Activated naive CD4-positive, alpha-beta T cell treated with anti-CD3 and anti-CD28 coated beads for 36 hours (primary cell): ENCODE measurements at regions not wholly inside any gene's neighbourhood (a gene's known extent, or its start where the extent isn't known, plus 50 kb on each side); places are given as distances from the start of the nearest gene placed in this dataset.
"Not testable (repeated sequence)": the region's sequence is repeated elsewhere in the genome, so short reads cannot be mapped to it uniquely, and the experiment has no call there.

Source experiments
- CTCF ChIA-PET: fragments of 350-600 bp; sonication (Branson Sonifier 250); formaldehyde crosslinking; loops from one replicate; lab custom pipeline; 2021; ENCODE audit warnings: antibody characterized with exemption; lab: Charles Lee
- DNase-seq: peaks from one replicate; pipeline ENCODE4 v3.0.0-alpha.2; 2020
- H3K27ac Mint-ChIP-seq: one replicate; pipeline ENCODE4 v1.8.0; 2021; ENCODE audit warnings: mild to moderate bottlenecking, mixed read lengths
- H3K27me3 Mint-ChIP-seq: one replicate; pipeline ENCODE4 v1.8.0; 2021; ENCODE audit warnings: low read depth, mixed read lengths
- H3K36me3 Mint-ChIP-seq: one replicate; pipeline ENCODE4 v1.8.0; 2021; ENCODE audit warnings: low read depth, mixed read lengths
- H3K4me1 Mint-ChIP-seq: one replicate; pipeline ENCODE4 v1.8.0; 2021; ENCODE audit warnings: low read depth, mixed read lengths
- H3K4me3 Mint-ChIP-seq: one replicate; pipeline ENCODE4 v1.8.0; 2021; ENCODE audit warnings: mild to moderate bottlenecking, moderate library complexity, mixed read lengths
- H3K9me3 Mint-ChIP-seq: one replicate; pipeline ENCODE4 v1.8.0; 2021; ENCODE audit warnings: mixed read lengths
- intact Hi-C: fragments of 100-400 bp; cut with micrococcal nuclease; formaldehyde crosslinking; loops from one replicate; pipeline ENCODE4 v1.15.1; 2023

DNA sequence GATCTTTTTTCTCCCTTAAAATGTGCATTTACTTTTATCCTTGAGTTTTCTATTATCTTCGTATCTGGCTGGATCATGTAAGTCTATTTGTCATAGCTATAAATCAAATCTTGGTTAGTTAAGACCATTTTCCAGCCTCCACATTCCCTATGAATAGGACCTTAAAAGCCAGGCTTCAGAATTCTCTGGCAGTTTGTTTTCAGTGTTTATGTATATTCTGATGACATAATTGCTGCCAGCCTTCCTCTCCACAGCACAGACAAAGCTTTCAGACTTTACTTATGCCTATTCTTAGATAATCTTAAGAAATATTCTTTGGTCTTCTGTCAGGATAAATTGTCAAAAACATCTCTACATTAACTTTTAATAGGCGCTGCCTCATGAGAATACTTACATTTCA is 870.8 kb upstream of the SPRY2 start:
- H3K27ac Mint-ChIP-seq = no peak overlapping the region

GRCh38 chr13:81207636-81208035 is 866.7 kb upstream of the SPRY2 start:
- CTCF ChIA-PET = no interaction called here
- Mint-ChIP-seq H3K27ac (no peak overlapping the region), H3K4me1 (no peaks in the 10 kb centered on the region), H3K36me3 (no peaks in the 10 kb centered on the region), H3K4me3 (no peak overlapping the region), H3K9me3 (peaks cover 3% of the 10 kb centered on the region), H3K27me3 (no peaks in the 10 kb centered on the region)
- intact Hi-C loops = no loop called here
- DNase-seq = no peak

More for the DNA sequence above, 870.8 kb upstream of the SPRY2 start:
- intact Hi-C loops = no loop called here
- H3K4me3 Mint-ChIP-seq = no peak overlapping the region
- H3K27me3 Mint-ChIP-seq = no peaks in the 10 kb centered on the region
- H3K4me1 Mint-ChIP-seq = no peaks in the 10 kb centered on the region
- CTCF ChIA-PET = no interaction called here
- H3K36me3 Mint-ChIP-seq = no peaks in the 10 kb centered on the region
- no peaks in the 10 kb centered on the region for H3K9me3 Mint-ChIP-seq
- no peak for DNase-seq

DNA sequence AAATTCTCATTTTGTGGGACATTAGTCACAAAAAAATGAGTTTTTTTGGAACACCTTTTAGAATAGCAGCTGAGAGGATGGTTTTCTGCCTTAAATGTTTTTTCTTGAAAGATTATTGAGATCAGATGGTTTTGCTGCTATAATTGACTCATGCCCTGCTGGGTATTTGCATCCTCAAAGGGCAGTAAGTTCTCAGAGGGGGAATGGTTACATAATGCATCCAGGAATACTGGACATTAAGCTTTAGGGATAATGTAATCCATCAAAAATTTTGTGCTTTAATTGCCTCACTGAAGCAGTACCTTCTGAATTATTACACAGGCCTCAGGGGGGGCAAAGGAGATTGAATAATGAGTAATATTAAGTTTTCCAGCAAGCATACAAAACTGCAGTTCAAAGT is 866.3 kb upstream of the SPRY2 start:
- peaks cover 3% of the 10 kb centered on the region for H3K9me3 Mint-ChIP-seq
- no peaks in the 10 kb centered on the region for H3K27me3 Mint-ChIP-seq
- CTCF ChIA-PET = no interaction called here
- no peak overlapping the region for H3K4me3 Mint-ChIP-seq
- DNase-seq = no peak
- no peaks in the 10 kb centered on the region for H3K4me1 Mint-ChIP-seq
- H3K36me3 Mint-ChIP-seq = no peaks in the 10 kb centered on the region
- intact Hi-C loops = no loop called here
- H3K27ac Mint-ChIP-seq = no peak overlapping the region

GRCh38 chr13:81203783-81204182 is 862.9 kb upstream of the SPRY2 start:
- CTCF ChIA-PET = no interaction called here
- Mint-ChIP-seq H3K4me1 (no peaks in the 10 kb centered on the region), H3K4me3 (no peak overlapping the region), H3K27ac (no peak overlapping the region), H3K9me3 (peaks cover 8% of the 10 kb centered on the region), H3K27me3 (no peaks in the 10 kb centered on the region), H3K36me3 (no peaks in the 10 kb centered on the region)
- no peak for DNase-seq
- intact Hi-C loops = no loop called here

DNA sequence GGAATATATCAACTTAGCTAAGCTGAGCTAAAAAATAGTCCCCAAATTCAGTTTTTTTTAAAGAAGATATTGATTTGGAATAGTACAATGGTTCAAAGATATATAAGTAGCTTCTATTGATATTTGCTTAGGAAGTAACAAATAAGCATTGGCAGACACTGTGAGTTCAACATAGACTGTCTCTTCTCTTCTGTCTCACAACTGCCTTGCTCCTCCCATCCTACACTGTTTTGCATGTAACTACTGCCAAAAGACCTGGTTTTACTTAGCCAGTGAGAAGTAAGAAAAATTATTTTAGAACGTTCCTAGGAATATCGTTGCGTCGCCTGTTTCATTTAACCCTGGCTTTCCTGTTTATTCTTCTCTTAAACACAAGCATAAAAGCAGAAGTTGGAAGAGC is 859.0 kb upstream of the SPRY2 start:
- CTCF ChIA-PET = interaction anchor here (0.6 kb wide), 1 partner anchor 29 kb away, joined by 3 read pairs; no protein-coding TSS in a partner anchor

DNA sequence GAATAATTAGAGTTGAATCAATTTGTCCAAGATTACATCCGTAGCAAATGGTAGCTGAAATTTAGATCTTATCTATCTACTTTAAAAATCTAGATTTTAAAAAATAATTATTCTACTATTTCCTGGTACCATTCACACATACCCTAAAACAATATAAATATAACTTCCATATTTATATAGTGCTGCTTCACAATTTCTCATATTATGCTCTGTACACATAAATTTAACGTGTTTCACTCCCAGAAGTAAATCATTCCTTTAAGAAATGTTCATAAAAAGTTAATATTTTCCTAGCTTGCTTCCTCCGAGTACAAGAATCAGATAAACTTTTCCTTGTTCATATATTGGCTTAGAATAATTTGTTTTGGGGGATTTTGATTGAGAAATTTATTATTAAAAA is 857.0 kb upstream of the SPRY2 start:
- no peaks in the 10 kb centered on the region for H3K27me3 Mint-ChIP-seq
- H3K4me3 Mint-ChIP-seq = no peak overlapping the region
- H3K27ac Mint-ChIP-seq = no peak overlapping the region
- no peak for DNase-seq
- H3K9me3 Mint-ChIP-seq = peaks cover 18% of the 10 kb centered on the region
- CTCF ChIA-PET = no interaction called here
- no peaks in the 10 kb centered on the region for H3K4me1 Mint-ChIP-seq
- intact Hi-C loops = no loop called here
- no peaks in the 10 kb centered on the region for H3K36me3 Mint-ChIP-seq

More for the DNA sequence above, 859.0 kb upstream of the SPRY2 start:
- Mint-ChIP-seq H3K4me3 (no peak overlapping the region), H3K4me1 (no peaks in the 10 kb centered on the region), H3K9me3 (peaks cover 13% of the 10 kb centered on the region), H3K36me3 (no peaks in the 10 kb centered on the region), H3K27ac (no peak overlapping the region), H3K27me3 (no peaks in the 10 kb centered on the region)
- DNase-seq = no peak
- intact Hi-C loops = no loop called here

DNA sequence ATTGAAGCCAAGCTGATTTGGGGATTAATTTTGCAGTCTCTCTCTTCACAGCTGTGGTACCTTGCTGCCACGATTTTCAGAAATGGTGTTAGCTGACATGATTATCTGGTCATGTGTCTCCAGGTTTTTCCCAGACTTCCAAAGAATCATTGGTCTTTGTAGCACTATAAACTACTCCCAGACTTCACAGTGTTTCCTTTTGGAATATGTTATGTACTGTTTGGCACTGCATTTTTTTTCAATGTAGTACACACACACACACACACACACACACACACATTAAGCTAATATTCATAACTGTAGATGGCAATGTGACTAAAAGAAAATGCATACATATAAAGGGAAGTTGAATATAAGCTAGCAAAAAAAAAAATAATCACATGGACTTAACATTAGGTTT is 856.6 kb upstream of the SPRY2 start:
- Mint-ChIP-seq H3K27ac (no peak overlapping the region), H3K36me3 (no peaks in the 10 kb centered on the region), H3K27me3 (no peaks in the 10 kb centered on the region), H3K4me1 (no peaks in the 10 kb centered on the region), H3K9me3 (peaks cover 18% of the 10 kb centered on the region), H3K4me3 (no peak overlapping the region)
- no peak for DNase-seq
- intact Hi-C loops = no loop called here
- CTCF ChIA-PET = no interaction called here

GRCh38 chr13:81194362-81194761 is 853.4 kb upstream of the SPRY2 start:
- DNase-seq = no peak
- CTCF ChIA-PET = no interaction called here
- Mint-ChIP-seq H3K27ac (no peak overlapping the region), H3K9me3 (peaks cover 14% of the 10 kb centered on the region), H3K36me3 (no peaks in the 10 kb centered on the region), H3K27me3 (no peaks in the 10 kb centered on the region), H3K4me1 (no peaks in the 10 kb centered on the region), H3K4me3 (no peak overlapping the region)
- intact Hi-C loops = no loop called here

- H3K4me3 Mint-ChIP-seq = no peak overlapping the region
- intact Hi-C loops = no loop called here
- DNase-seq = no peak
- no peak overlapping the region for H3K27ac Mint-ChIP-seq
- H3K4me1 Mint-ChIP-seq = no peaks in the 10 kb centered on the region
- CTCF ChIA-PET = no interaction called here
- no peaks in the 10 kb centered on the region for H3K9me3 Mint-ChIP-seq
- H3K36me3 Mint-ChIP-seq = no peaks in the 10 kb centered on the region
- H3K27me3 Mint-ChIP-seq = no peaks in the 10 kb centered on the region
Measured at GRCh38 chr13:81184556-81185265, 843.8 kb upstream of the SPRY2 start.

DNA sequence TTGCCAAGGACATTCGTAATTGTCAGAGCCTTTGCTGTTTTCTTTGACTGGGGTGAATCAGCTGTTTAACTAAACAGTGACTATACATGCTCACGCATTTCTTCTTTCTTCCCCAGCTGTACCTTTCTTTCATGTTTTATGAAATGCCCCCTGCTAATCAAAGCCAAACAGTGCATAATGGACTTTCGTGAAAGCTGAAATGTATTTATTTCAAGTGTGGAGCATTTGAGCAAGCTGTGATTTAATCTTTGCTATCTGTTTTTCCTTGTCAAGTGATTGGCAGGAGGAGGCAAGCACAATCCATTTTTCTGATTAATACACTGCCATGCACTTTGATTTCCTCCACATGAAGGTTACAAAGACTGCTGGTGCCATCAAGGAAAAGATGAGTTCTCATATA is 831.7 kb upstream of the SPRY2 start:
- no peaks in the 10 kb centered on the region for H3K27me3 Mint-ChIP-seq
- intact Hi-C loops = no loop called here
- CTCF ChIA-PET = no interaction called here
- H3K9me3 Mint-ChIP-seq = no peaks in the 10 kb centered on the region
- H3K4me3 Mint-ChIP-seq = no peak overlapping the region
- no peaks in the 10 kb centered on the region for H3K36me3 Mint-ChIP-seq
- no peak for DNase-seq
- H3K4me1 Mint-ChIP-seq = no peaks in the 10 kb centered on the region
- no peak overlapping the region for H3K27ac Mint-ChIP-seq

DNA sequence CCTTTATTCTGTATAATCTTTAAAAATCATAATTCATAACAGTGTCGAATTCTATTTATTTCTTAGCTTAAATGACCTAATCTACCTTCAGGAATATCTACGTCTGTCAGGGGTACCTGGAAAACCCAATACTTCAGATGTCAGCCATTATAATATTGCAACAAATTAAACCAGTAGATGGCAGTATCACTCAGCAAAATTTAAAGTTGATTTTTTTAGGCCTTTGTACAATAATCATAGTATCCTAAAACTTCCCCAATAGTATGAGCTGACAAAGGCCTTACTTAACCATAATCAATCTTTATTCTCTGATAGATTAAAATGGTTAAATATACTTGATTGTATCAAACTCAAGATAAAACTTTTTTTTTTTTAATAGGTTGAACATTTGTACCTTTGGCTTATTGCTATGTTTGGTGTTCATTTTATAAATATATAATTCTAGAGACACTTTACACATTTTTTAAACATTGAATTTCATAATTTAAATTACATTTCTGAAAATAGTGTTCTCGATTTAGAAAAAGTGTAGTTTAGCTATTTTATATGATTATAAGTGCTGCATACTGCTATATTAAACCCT is 830.2 kb upstream of the SPRY2 start:
- peaks cover 4% of the 10 kb centered on the region for H3K9me3 Mint-ChIP-seq
- H3K27ac Mint-ChIP-seq = no peak overlapping the region
- no peak for DNase-seq
- H3K36me3 Mint-ChIP-seq = no peaks in the 10 kb centered on the region
- no peaks in the 10 kb centered on the region for H3K4me1 Mint-ChIP-seq
- CTCF ChIA-PET = interaction anchor here (0.6 to 0.7 kb wide), 6 partner anchors 29 to 704 kb away, joined by 3 to 5 read pairs (median 3); no protein-coding TSS in a partner anchor
- no peak overlapping the region for H3K4me3 Mint-ChIP-seq
- intact Hi-C loops = loop anchor here (2.0 kb wide), 2 partner anchors 702 to 1160 kb away; no protein-coding TSS in a partner anchor
- H3K27me3 Mint-ChIP-seq = no peaks in the 10 kb centered on the region

DNA sequence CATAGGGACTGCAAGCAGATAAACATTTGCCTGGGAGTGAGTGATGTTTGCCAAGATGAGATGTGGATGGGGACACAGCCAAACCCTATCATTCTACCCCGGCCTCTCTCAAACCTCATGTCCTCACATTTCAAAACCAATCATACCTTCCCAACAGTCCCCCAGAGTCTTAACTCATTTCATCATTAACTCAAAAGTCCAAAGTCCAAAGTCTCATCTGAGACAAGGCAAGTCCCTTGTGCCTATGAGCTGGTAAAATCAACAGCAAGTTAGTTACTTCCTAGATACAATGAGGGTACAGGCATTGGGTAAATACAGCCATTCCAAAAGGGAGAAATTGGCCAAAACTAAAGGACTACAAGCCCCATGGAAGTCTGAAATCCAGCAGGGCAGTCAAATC is 822.9 kb upstream of the SPRY2 start:
- H3K4me3 Mint-ChIP-seq, H3K36me3 Mint-ChIP-seq, intact Hi-C loops, H3K27me3 Mint-ChIP-seq, H3K27ac Mint-ChIP-seq, H3K4me1 Mint-ChIP-seq, DNase-seq, CTCF ChIA-PET, H3K9me3 Mint-ChIP-seq: not testable (repeated sequence)

GRCh38 chr13:81153478-81153877 is 812.6 kb upstream of the SPRY2 start:
- intact Hi-C loops = no loop called here
- Mint-ChIP-seq H3K27me3 (no peaks in the 10 kb centered on the region), H3K36me3 (no peaks in the 10 kb centered on the region), H3K9me3 (peaks cover 2% of the 10 kb centered on the region), H3K27ac (no peak overlapping the region), H3K4me1 (no peaks in the 10 kb centered on the region), H3K4me3 (no peak overlapping the region)
- CTCF ChIA-PET = no interaction called here
- no peak for DNase-seq
